Mesothelial cell of epicardium (in vitro differentiated cells): ENCODE measurements at regions not wholly inside any gene's neighbourhood (a gene's known extent, or its start where the extent isn't known, plus 50 kb on each side); places are given as distances from the start of the nearest gene placed in this dataset.
"Not testable (repeated sequence)": the region's sequence is repeated elsewhere in the genome, so short reads cannot be mapped to it uniquely, and the experiment has no call there.

Experiments
- DNase-seq, 2 experiments: peaks; one replicate each; pipeline ENCODE4 v3.0.0; 2021; ENCODE audit warnings: low spot score in 2 of 2; ENCODE audit not compliant: unreplicated experiment in 2 of 2
- H3K27ac Mint-ChIP-seq: 2 replicates; pipeline ENCODE4 v1.8.0; 2021; ENCODE audit warnings: mixed read lengths
- H3K27me3 Mint-ChIP-seq: 2 replicates; pipeline ENCODE4 v1.8.0; 2021; ENCODE audit warnings: low read depth, mixed read lengths
- H3K36me3 Mint-ChIP-seq: 2 replicates; pipeline ENCODE4 v1.8.0; 2021; ENCODE audit warnings: mixed read lengths
- H3K4me1 Mint-ChIP-seq: 2 replicates; pipeline ENCODE4 v1.8.0; 2021; ENCODE audit warnings: mixed read lengths
- H3K4me3 Mint-ChIP-seq: 2 replicates; pipeline ENCODE4 v1.8.0; 2021; ENCODE audit warnings: mild to moderate bottlenecking, moderate library complexity, mixed read lengths
- H3K9me3 Mint-ChIP-seq: 2 replicates; pipeline ENCODE4 v1.8.0; 2021; ENCODE audit warnings: mixed read lengths
- TF ChIP-seq, protein P1 (sequence below): fragments of 200-600 bp; sonication (generic); IDR thresholded peaks from one replicate; pipeline ENCODE4 v1.5.0; 2021; ENCODE audit warnings: antibody characterized with exemption; ENCODE audit not compliant: unreplicated experiment

DNA sequence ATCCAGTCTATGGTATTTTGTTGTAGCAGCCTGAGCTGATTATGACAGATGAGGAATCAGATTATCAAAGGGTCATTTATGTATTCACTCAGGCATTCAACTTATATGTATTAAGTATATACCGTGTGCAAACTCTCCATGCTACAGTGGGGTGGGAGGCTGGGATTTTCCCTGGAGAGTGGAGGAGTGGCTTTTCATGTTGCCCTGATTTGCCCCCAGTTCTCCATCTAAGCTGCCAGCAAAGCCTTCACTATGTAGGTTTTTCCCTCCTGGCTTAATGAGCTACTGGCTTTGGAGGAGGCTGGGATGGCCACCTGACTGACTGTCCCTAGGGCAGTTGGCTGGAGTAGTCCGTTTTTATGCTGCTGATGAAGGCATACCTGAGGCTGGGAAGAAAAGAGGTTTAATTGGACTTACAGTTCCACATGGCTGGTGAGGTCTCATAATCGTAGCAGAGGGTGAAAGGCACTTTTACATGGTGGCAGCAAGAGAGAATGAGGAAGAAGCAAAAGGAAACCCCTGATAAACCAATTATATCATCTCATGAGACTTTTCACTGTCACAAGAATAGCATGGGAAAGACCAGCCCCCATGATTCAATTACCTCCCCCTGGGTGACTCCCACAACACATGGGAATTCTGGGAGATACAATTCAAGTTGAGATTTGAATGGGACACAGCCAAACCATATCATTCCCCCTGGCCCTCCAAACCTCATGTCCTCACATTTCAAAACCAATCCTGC lies 253.9 kb downstream of the RPLP1 start:
- Mint-ChIP-seq H3K4me3 (no peak overlapping the region), H3K27me3 (peaks cover 16% of the 10 kb centered on the region)

DNA sequence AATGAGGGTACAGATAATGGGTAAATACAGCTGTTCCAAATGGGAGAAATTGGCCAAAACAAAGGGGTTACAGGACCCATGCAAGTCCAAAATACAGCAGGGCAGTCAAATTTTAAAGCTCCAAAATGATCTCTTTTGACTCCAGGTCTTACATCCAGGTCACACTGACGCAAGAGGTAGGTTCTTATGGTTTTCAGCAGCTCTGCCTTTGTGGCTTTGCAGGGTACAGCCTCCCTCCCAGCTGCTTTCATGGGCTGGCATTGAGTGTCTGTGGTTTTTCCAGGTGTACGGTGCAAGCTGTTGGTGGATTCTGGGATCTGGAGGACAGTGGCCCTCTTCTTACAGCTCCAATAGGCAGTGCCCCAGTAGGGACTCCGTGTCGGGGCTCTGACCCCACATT lies 254.6 kb downstream of the RPLP1 start:
- Mint-ChIP-seq H3K27me3 (peaks cover 16% of the 10 kb centered on the region), H3K9me3 (peaks cover 25% of the 10 kb centered on the region)
- H3K36me3 Mint-ChIP-seq, H3K4me3 Mint-ChIP-seq, DNase-seq, H3K4me1 Mint-ChIP-seq, H3K27ac Mint-ChIP-seq: not testable (repeated sequence)

More for the DNA sequence above, 253.9 kb downstream of the RPLP1 start:
- no peak for DNase-seq
- no peaks in the 10 kb centered on the region for H3K4me1 Mint-ChIP-seq
- TF ChIP-seq, protein P1, sequence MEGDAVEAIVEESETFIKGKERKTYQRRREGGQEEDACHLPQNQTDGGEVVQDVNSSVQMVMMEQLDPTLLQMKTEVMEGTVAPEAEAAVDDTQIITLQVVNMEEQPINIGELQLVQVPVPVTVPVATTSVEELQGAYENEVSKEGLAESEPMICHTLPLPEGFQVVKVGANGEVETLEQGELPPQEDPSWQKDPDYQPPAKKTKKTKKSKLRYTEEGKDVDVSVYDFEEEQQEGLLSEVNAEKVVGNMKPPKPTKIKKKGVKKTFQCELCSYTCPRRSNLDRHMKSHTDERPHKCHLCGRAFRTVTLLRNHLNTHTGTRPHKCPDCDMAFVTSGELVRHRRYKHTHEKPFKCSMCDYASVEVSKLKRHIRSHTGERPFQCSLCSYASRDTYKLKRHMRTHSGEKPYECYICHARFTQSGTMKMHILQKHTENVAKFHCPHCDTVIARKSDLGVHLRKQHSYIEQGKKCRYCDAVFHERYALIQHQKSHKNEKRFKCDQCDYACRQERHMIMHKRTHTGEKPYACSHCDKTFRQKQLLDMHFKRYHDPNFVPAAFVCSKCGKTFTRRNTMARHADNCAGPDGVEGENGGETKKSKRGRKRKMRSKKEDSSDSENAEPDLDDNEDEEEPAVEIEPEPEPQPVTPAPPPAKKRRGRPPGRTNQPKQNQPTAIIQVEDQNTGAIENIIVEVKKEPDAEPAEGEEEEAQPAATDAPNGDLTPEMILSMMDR = no peak
- no peaks in the 10 kb centered on the region for H3K36me3 Mint-ChIP-seq
- no peak overlapping the region for H3K27ac Mint-ChIP-seq
- H3K9me3 Mint-ChIP-seq = peaks cover 25% of the 10 kb centered on the region

DNA sequence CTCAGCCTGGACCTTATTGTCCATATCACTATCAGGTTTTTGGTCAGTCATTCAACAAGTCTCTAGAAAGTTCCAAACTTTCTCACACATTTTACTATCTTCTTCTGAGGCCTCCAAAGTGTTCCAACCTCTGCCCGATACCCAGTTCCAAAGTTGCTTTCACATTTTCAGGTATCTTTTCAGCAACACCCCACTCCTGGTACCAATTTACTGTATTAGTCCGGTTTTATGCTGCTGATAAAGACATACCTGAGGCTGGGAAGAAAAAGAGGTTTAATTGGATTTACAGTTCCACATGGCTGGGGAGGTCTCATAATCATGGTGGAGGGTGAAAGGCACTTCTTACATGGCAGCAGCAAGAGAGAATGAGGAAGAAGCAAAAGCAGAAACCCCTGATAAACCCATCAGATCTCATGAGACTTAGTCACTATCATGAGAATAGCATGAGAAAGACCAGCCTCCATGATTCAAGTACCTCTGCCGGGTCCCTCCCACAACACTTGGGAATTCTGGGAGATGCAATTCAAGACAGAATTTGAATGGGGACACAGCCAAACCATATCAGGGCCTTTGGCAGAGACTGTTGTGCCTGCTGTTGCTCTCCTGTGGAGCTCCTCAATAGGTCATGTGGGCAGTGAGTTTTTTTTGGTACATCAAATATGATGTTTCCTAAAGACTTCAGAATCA lies 256.0 kb downstream of the RPLP1 start:
- Mint-ChIP-seq H3K9me3 (peaks cover 24% of the 10 kb centered on the region), H3K27me3 (peaks cover 16% of the 10 kb centered on the region)
- not testable (repeated sequence) for H3K4me1 Mint-ChIP-seq, H3K36me3 Mint-ChIP-seq, H3K4me3 Mint-ChIP-seq, DNase-seq, H3K27ac Mint-ChIP-seq

DNA sequence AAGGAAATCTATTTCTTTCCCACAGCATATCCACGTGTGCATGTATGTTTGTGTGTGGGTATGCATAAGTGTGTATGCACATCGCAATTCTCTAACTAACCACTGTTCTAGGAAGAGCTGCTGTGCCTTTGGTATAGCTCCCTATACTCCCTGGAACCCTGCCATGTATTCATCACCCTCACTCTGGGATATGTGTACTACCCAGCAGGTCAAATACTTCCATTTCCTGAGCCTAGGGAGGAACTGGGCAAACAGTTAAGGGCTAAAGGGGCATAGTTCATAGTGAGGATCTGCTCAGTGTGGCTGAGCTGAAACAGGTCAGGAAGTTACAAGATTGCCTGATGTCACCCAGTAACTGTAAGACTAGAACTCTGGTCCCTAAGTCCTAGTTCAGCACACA lies 260.4 kb downstream of the RPLP1 start:
- Mint-ChIP-seq H3K4me1 (peaks cover 3% of the 10 kb centered on the region), H3K36me3 (no peaks in the 10 kb centered on the region), H3K27me3 (peaks cover 31% of the 10 kb centered on the region), H3K27ac (no peak overlapping the region), H3K9me3 (peaks cover 16% of the 10 kb centered on the region), H3K4me3 (no peak overlapping the region)
- TF ChIP-seq, protein P1 = no peak
- DNase-seq = no peak

DNA sequence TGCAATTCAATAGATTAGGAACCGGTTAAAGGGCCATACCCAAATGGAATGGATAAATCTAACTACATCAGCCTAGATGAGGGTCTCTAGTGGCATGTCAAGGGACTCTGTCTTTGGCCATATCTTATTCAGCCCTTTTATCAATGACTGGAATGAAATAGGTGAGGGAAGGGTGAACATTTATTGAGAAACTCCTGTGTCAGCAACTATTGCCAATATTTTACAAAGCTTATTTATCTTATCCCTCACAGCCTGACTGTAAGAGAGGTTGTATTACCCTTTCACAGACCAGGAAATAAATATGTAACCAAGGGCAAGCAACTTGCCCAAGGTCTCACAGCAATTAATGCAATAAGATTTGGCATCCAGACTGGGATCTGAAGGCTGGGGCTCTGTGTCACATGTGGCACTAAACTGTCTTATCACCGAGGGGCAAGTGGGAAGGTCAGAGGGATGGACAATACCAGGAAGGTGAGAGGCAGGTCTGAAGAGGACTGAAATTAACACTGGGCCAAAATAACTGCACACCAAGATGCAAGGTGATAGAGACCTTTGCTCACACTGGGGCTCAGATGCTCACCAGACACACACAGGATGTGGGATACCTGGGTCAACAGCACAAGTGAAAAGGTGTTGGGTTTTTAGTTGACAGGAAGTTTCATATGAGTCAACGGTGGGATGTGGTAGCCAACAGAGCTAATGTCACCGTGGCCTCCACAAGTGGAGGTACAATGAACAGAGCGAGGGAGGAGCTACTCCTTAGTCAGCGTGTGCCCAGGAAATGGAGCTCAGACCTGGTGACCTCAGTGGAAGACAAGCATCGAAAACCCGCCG lies 261.3 kb downstream of the RPLP1 start:
- TF ChIP-seq, protein P1 = no peak
- Mint-ChIP-seq H3K4me1 (peaks cover 3% of the 10 kb centered on the region), H3K27ac (no peak overlapping the region), H3K36me3 (no peaks in the 10 kb centered on the region), H3K9me3 (peaks cover 6% of the 10 kb centered on the region), H3K27me3 (peaks cover 35% of the 10 kb centered on the region), H3K4me3 (no peak overlapping the region)
- DNase-seq = no peak

DNA sequence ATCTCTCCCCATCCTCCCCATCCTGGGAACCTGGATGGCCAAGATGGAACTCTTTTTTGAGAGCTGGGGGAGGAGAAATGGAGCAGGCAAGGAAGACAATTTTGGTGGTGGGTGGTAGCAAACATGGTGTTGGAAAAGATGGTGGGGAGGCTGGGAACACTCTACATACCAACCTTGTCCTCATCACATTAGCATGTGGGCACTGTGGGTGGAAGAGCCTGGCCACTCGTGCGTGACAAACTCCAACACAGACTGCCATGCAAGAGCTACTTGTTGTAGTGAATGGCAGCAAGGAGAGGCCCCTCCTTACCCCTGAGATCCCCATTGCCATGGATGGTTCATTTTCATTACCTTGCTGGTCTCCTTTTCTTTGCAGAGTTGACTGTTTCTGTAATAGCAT lies 262.6 kb downstream of the RPLP1 start:
- Mint-ChIP-seq H3K27ac (no peak overlapping the region), H3K27me3 (peaks cover 36% of the 10 kb centered on the region), H3K4me1 (peaks cover 5% of the 10 kb centered on the region), H3K36me3 (no peaks in the 10 kb centered on the region), H3K9me3 (no peaks in the 10 kb centered on the region), H3K4me3 (no peak overlapping the region)
- TF ChIP-seq, protein P1 = no peak
- no peak for DNase-seq
